OCI-LY1 (cell line): ENCODE measurements at regions not wholly inside any gene's neighbourhood (a gene's known extent, or its start where the extent isn't known, plus 50 kb on each side); places are given as distances from the start of the nearest gene placed in this dataset.

Experiments
- H2AFZ ChIP-seq: fragments of 200-600 bp; sonication (generic), shearing (Covaris generic); 2 replicates; pipeline ENCODE4 v1.6.0; 2014; ENCODE audit warnings: antibody characterized with exemption, mild to moderate bottlenecking, low read length
- H3F3A ChIP-seq: fragments of 200-600 bp; sonication (generic), shearing (Covaris generic); 2 replicates; pipeline ENCODE4 v1.6.0; 2014; ENCODE audit warnings: mild to moderate bottlenecking, antibody characterized with exemption, low read length, moderate library complexity; ENCODE audit not compliant: insufficient read depth
- H3K27ac ChIP-seq: fragments of 200-600 bp; sonication (generic); 2 replicates; pipeline ENCODE4 v1.5.1; 2014; ENCODE audit warnings: low read length, mixed run types, mild to moderate bottlenecking, low read depth; ENCODE audit not compliant: poor library complexity, severe bottlenecking
- H3K27me3 ChIP-seq: fragments of 200-600 bp; sonication (generic); 2 replicates; pipeline ENCODE4 v1.6.0; 2014; ENCODE audit warnings: antibody characterized with exemption, mild to moderate bottlenecking, low read length, moderate library complexity; ENCODE audit not compliant: insufficient read depth
- H3K36me3 ChIP-seq: fragments of 200-600 bp; sonication (generic); 2 replicates; pipeline ENCODE4 v1.6.1; 2014; ENCODE audit warnings: mild to moderate bottlenecking, antibody characterized with exemption, low read length, moderate library complexity, mixed read lengths; ENCODE audit not compliant: insufficient read depth
- H3K4me1 ChIP-seq: fragments of 200-600 bp; sonication (generic); 2 replicates; pipeline ENCODE4 v1.5.1; 2014; ENCODE audit warnings: mild to moderate bottlenecking, low read length, moderate library complexity; ENCODE audit not compliant: insufficient read depth, severe bottlenecking
- H3K4me2 ChIP-seq: fragments of 200-600 bp; sonication (generic), shearing (Covaris generic); 2 replicates; pipeline ENCODE4 v1.6.1; 2014; ENCODE audit warnings: low read length
- H3K4me3 ChIP-seq: fragments of 200-600 bp; sonication (generic); 2 replicates; pipeline ENCODE4 v1.5.1; 2014; ENCODE audit warnings: low read length, low read depth, mild to moderate bottlenecking, mixed read lengths; ENCODE audit not compliant: poor library complexity, severe bottlenecking
- H3K79me2 ChIP-seq: fragments of 200-600 bp; shearing (Covaris generic); 2 replicates; pipeline ENCODE4 v1.6.1; 2016; ENCODE audit warnings: mixed run types, low read length, mixed read lengths; ENCODE audit not compliant: insufficient read depth
- H3K9ac ChIP-seq: fragments of 200-600 bp; sonication (generic), shearing (Covaris generic); 2 replicates; pipeline ENCODE4 v1.6.1; 2014; ENCODE audit warnings: mild to moderate bottlenecking, low read length, mixed read lengths
- H3K9me2 ChIP-seq: fragments of 200-600 bp; sonication (generic), shearing (Covaris generic); 2 replicates; pipeline ENCODE4 v1.6.1; 2014; ENCODE audit warnings: low read depth, mild to moderate bottlenecking, low read length, mixed read lengths
- H3K9me3 ChIP-seq: fragments of 200-600 bp; shearing (Covaris generic); 2 replicates; pipeline ENCODE4 v1.6.1; 2014; ENCODE audit warnings: low read length, mixed read lengths
- H4K20me1 ChIP-seq: fragments of 200-600 bp; sonication (generic), shearing (Covaris generic); 2 replicates; pipeline ENCODE4 v1.6.0; 2016; ENCODE audit warnings: mild to moderate bottlenecking, low read length; ENCODE audit not compliant: insufficient read depth
- EZH2 ChIP-seq: fragments of 200-600 bp; sonication (generic), shearing (Covaris generic); IDR thresholded peaks from 2 replicates; pipeline ENCODE4 v1.8.0; 2017; ENCODE audit warnings: borderline replicate concordance, mixed run types, mild to moderate bottlenecking, antibody characterized with exemption, low read length, moderate library complexity, mixed read lengths
- TF ChIP-seq, protein P1 (sequence below): fragments of 200-600 bp; sonication (generic), shearing (Covaris generic); IDR thresholded peaks from 2 replicates; pipeline ENCODE4 v1.5.1; 2017; ENCODE audit warnings: mild to moderate bottlenecking, antibody characterized with exemption, low read length, moderate library complexity, mixed read lengths

DNA sequence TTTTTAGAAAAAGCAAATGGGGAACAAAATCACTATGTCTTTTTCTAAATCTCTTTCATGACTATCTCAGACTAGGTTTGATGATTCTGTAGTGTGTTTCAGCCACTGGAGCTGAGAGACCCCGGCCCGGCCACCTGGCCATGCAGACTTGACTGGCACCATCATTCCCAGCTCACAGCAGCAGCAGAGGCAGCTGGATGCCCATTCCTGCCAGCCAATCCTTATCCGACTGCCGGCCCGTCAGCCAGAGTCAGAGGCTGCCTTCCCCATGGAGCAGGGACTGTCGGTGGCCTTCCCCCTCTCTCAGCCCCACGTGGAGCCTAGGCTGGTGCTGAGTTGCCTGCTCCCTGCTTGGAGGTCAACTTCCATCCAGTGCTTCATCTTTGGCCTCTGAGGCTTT is 56.0 kb upstream of the WSB1 start:
- Histone ChIP-seq H3K4me2 (no peak overlapping the region), H3K27me3 (peaks cover 4% of the 10 kb centered on the region; the same call in 1 of the 2 replicates), H3K9ac (no peak overlapping the region), H2AFZ (no peak overlapping the region), H3K9me2 (no peaks in the 10 kb centered on the region), H3K27ac (no peak overlapping the region), H3K4me3 (no peak overlapping the region), H3K9me3 (no peaks in the 10 kb centered on the region), H3F3A (no peaks in the 10 kb centered on the region), H4K20me1 (no peaks in the 10 kb centered on the region), H3K4me1 (peaks cover 6% of the 10 kb centered on the region), H3K79me2 (no peaks in the 10 kb centered on the region), H3K36me3 (no peaks in the 10 kb centered on the region)
- TF ChIP-seq, protein P1, sequence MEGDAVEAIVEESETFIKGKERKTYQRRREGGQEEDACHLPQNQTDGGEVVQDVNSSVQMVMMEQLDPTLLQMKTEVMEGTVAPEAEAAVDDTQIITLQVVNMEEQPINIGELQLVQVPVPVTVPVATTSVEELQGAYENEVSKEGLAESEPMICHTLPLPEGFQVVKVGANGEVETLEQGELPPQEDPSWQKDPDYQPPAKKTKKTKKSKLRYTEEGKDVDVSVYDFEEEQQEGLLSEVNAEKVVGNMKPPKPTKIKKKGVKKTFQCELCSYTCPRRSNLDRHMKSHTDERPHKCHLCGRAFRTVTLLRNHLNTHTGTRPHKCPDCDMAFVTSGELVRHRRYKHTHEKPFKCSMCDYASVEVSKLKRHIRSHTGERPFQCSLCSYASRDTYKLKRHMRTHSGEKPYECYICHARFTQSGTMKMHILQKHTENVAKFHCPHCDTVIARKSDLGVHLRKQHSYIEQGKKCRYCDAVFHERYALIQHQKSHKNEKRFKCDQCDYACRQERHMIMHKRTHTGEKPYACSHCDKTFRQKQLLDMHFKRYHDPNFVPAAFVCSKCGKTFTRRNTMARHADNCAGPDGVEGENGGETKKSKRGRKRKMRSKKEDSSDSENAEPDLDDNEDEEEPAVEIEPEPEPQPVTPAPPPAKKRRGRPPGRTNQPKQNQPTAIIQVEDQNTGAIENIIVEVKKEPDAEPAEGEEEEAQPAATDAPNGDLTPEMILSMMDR, result no peak
- TF ChIP-seq EZH2, result no peak

DNA sequence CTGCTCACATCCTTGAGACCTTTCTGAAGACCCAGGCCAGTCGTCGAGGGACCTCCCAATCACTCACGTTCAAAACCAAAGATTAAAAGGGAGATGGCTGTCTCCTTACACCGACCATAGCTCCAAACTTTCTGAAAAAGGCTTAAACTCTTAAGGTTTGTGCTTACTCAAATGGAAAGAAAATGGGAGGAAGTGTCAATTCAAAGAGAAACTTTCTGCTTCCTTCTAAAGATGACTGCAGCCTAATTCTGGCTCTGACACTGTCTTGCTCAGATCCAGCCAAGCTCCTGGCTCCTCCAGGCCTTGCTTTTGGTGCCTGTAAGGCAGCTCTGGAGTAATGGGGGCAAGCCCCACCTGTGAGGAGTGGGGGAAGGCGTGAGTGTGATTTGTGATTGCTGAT is 54.9 kb upstream of the WSB1 start:
- H3K4me3 ChIP-seq, result no peak overlapping the region
- no peaks in the 10 kb centered on the region for H3F3A ChIP-seq
- no peak for TF ChIP-seq EZH2
- TF ChIP-seq, protein P1, result no peak
- H3K79me2 ChIP-seq, result no peaks in the 10 kb centered on the region
- H3K4me2 ChIP-seq, result no peak overlapping the region
- no peaks in the 10 kb centered on the region for H3K9me3 ChIP-seq
- H3K27me3 ChIP-seq, result peaks cover 9% of the 10 kb centered on the region; the same call in 1 of the 2 replicates
- H3K9ac ChIP-seq, result no peak overlapping the region
- no peaks in the 10 kb centered on the region for H3K4me1 ChIP-seq
- H3K9me2 ChIP-seq, result no peaks in the 10 kb centered on the region
- no peak overlapping the region for H2AFZ ChIP-seq
- H4K20me1 ChIP-seq, result no peaks in the 10 kb centered on the region
- no peak overlapping the region for H3K27ac ChIP-seq
- H3K36me3 ChIP-seq, result no peaks in the 10 kb centered on the region

DNA sequence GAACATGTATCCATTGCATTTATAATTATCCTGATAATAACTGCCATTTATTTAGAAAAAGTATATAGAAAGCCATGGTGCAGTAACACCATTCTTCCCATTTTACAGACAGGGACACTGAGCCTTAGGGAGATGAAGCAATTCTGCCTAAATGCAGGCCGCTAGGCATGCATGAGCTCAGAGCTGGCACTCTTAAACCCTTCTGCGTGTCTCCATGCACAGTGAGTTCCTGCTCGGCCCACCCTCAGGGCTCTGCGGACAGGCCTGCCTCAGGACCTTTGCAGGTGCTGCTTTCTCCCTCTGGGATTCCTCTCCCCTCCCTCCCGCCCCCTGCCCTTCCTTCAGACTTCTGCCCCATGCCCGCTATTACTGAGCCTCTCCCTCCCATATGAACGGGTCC is 54.3 kb upstream of the WSB1 start:
- H3K9me2 ChIP-seq, result no peaks in the 10 kb centered on the region
- TF ChIP-seq, protein P1, result no peak
- TF ChIP-seq EZH2, result no peak
- H3K36me3 ChIP-seq, result no peaks in the 10 kb centered on the region
- H4K20me1 ChIP-seq, result no peaks in the 10 kb centered on the region
- H3F3A ChIP-seq, result no peaks in the 10 kb centered on the region
- H3K79me2 ChIP-seq, result no peaks in the 10 kb centered on the region
- H3K9ac ChIP-seq, result no peak overlapping the region
- H3K4me2 ChIP-seq, result no peak overlapping the region
- H3K4me3 ChIP-seq, result no peak overlapping the region
- peaks cover 9% of the 10 kb centered on the region; the same call in 1 of the 2 replicates for H3K27me3 ChIP-seq
- H2AFZ ChIP-seq, result no peak overlapping the region
- no peaks in the 10 kb centered on the region for H3K9me3 ChIP-seq
- H3K27ac ChIP-seq, result no peak overlapping the region
- H3K4me1 ChIP-seq, result peaks cover 3% of the 10 kb centered on the region
